ENCODE measurements at regions not wholly inside any gene's neighbourhood (a gene's known extent, or its start where the extent isn't known, plus 50 kb on each side); places are given as distances from the start of the nearest gene placed in this dataset.
"Not testable (repeated sequence)": the region's sequence is repeated elsewhere in the genome, so short reads cannot be mapped to it uniquely, and the experiment has no call there.

GRCh38 chr2:4139316-4139715, 435.9 kb downstream of the DCDC2C start:
- DNase-seq (ENCODE audit: low spot score) = no peak

- DNase-seq (ENCODE audit: low spot score) = no peak
Observed at GRCh38 chr2:4139731-4140130, 436.4 kb downstream of the DCDC2C start.

GRCh38 chr2:4140281-4140970, 437.1 kb downstream of the DCDC2C start:
- peak; percentile 41 for DNase-seq (ENCODE audit: low spot score)

GRCh38 chr2:4144731-4145130, 441.4 kb downstream of the DCDC2C start:
- no peak for DNase-seq (ENCODE audit: low spot score)

- DNase-seq (ENCODE audit: low spot score) = no peak
Observed at GRCh38 chr2:4151521-4151920, 448.1 kb downstream of the DCDC2C start.

- no peak for DNase-seq (ENCODE audit: low spot score)
Observed at GRCh38 chr2:4152051-4152450, 448.7 kb downstream of the DCDC2C start.

- DNase-seq (ENCODE audit: low spot score) = no peak
Observed at GRCh38 chr2:4168834-4169233, 465.5 kb downstream of the DCDC2C start.

GRCh38 chr2:4174796-4175195, 471.4 kb downstream of the DCDC2C start:
- no peak for DNase-seq (ENCODE audit: low spot score)

GRCh38 chr2:4175343-4175742, 472.0 kb downstream of the DCDC2C start:
- DNase-seq (ENCODE audit: low spot score) = no peak

- DNase-seq (ENCODE audit: low spot score) = no peak
Observed at GRCh38 chr2:4180631-4181030, 477.3 kb downstream of the DCDC2C start.

- DNase-seq (ENCODE audit: low spot score) = no peak
Observed at GRCh38 chr2:4181062-4181461, 477.7 kb downstream of the DCDC2C start.

GRCh38 chr2:4188561-4188960, 485.2 kb downstream of the DCDC2C start:
- no peak for DNase-seq (ENCODE audit: low spot score)

- no peak for DNase-seq (ENCODE audit: low spot score)
Observed at GRCh38 chr2:4190548-4190947, 487.2 kb downstream of the DCDC2C start.

- no peak for DNase-seq (ENCODE audit: low spot score)
Observed at GRCh38 chr2:4192119-4192518, 488.7 kb downstream of the DCDC2C start.

- no peak for DNase-seq (ENCODE audit: low spot score)
Observed at GRCh38 chr2:4214444-4215205, 511.2 kb downstream of the DCDC2C start.

- no peak for DNase-seq (ENCODE audit: low spot score)
Observed at GRCh38 chr2:4217737-4218136, 514.4 kb downstream of the DCDC2C start.

GRCh38 chr2:4219101-4219500, 515.7 kb downstream of the DCDC2C start:
- no peak for DNase-seq (ENCODE audit: low spot score)

GRCh38 chr2:4219571-4219970, 516.2 kb downstream of the DCDC2C start:
- DNase-seq (ENCODE audit: low spot score) = no peak

- DNase-seq (ENCODE audit: low spot score) = no peak
Observed at GRCh38 chr2:4221434-4221833, 518.1 kb downstream of the DCDC2C start.

GRCh38 chr2:4221845-4222244, 518.5 kb downstream of the DCDC2C start:
- DNase-seq (ENCODE audit: low spot score) = no peak

GRCh38 chr2:4244422-4244821, 541.0 kb downstream of the DCDC2C start:
- DNase-seq (ENCODE audit: low spot score) = not testable (repeated sequence)

- no peak for DNase-seq (ENCODE audit: low spot score)
Observed at GRCh38 chr2:4246364-4247131, 543.2 kb downstream of the DCDC2C start.

- DNase-seq (ENCODE audit: low spot score) = no peak
Observed at GRCh38 chr2:4247791-4248190, 544.4 kb downstream of the DCDC2C start.

Measured in putamen (tissue), 1 donor.